RPMI8226 (cell line): ENCODE measurements at regions not wholly inside any gene's neighbourhood (a gene's known extent, or its start where the extent isn't known, plus 50 kb on each side); places are given as distances from the start of the nearest gene placed in this dataset.
"Not testable (repeated sequence)": the region's sequence is repeated elsewhere in the genome, so short reads cannot be mapped to it uniquely, and the experiment has no call there.

Source experiments
- DNase-seq: peaks from one replicate; pipeline ENCODE4 v3.0.0-alpha.2; 2015

DNA sequence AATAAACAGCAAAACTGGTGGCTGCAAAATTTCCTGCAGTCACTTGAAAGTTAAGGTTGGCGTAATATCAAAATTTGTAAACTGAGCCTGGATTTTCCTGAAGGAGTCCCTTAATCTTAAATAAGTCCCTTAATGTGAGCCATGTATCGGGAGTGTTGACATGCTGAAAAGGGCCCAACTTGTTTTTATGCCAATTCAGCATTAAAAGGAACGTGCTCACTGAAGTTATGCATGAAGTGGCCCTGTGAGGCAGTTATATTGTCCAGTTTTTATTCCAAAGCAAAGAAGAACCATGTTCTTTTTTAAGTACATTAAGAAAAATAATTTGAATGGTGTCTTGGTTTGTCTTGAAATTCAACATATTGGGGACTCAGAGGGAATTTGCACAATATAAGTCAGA lies 1766.9 kb downstream of the SLITRK1 start:
- DNase-seq, result no peak

DNA sequence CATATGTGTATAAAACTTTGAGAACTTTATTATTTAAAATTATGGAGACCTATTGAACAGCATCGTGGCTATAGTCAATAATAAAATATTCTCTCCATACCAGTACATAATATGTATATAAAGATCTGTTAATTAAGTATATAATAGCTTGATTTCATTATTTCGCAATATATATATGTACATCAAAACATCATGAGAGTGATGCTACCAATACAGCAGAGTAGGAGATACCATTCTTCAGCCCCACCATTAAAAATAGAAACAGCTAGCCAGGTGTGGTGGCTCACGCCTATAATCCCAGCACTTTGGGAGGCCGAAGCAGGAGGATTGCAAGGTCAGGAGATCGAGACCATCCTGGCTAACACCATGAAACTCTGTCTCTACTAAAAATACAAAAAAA lies 1755.3 kb upstream of the SPRY2 start:
- DNase-seq, result no peak

DNA sequence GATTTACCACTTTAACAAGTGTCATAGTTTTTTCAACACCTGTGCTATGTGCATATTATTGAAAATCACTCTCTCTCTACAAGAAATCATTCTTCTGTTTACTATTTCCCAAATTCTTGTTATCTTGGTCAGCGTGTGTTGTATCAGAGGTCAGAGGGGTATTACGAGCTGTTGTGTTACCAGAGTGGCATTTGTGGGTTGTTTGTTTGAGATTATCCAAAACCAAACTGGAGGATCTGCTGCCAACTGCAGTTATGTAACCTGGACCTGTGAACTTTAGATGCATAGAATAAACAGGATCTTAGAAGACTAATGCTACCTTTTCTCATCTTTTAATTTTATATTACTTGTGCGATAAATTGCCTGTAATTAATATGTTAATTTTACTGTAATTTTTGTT lies 1751.4 kb upstream of the SPRY2 start:
- DNase-seq, result no peak

DNA sequence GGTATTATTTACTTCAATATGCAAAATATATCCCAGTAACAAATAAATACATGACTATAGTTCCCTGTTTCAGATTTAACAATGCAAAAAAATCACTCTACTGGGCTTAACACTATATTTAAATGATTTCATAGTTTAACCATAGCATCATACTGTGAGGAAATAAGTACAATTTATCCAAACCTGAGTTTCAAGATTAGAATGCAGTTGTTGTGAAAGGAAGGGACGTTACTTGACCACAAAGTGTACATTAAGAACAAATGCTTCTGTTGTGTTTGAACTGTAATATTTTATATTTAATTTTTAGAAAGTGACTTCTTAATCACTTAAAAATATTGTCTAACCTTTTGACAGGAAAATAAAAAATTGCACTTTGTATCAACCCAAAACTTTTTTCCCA lies 1747.9 kb upstream of the SPRY2 start:
- no peak for DNase-seq

DNA sequence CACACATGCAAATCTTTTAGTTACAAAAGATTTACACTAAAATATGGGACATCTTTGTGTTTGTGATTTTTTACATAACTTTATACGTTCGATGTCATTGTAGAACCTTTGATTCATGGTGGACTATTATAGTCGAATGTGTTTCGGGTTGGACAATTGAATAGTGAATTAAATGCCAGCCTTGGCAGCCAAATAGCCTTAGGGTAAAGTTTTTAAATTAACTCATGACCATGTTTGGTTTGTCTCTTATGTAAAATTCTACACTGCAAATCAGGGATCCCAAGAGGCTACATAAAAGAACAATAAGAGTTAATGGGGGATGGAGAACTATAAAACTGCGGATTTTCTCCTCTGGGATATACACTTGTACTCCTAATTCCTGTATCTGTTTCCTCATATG lies 1735.6 kb upstream of the SPRY2 start:
- no peak for DNase-seq

DNA sequence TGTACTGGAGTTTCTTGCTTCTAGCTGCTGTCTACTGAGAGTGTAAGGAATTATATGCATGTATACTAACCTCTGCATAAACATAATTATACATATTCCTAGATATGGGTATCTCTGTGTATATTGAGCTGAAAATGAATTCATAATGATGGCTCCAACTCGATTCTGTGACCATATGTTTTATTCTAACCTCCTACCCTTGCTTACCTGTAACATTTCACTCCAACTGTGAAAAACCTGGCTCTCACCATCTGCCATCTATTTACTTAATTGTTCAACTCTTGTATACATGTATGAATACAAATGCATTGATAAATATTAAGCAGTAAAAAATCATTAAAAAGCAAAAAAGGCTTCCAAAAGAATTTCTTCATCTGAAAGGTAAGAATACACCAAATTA lies 1729.5 kb upstream of the SPRY2 start:
- no peak for DNase-seq

DNA sequence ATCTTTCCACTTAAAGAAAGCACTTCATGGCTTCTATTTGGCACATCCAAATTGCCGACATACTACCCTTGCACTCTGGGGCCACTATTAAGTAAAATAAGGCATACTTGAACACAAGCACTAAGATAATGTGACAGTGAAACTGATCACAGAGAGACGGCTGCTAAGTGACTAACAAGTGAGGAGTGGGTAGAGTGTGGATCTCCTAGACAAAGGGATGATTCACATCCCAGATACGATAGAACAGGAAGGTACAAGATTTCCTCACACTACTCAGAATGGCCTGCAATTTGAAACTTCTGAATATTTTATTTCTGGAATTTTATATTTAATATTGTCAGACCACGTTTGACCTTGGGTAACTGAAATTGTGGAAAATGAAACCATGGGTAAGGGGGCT lies 1721.8 kb upstream of the SPRY2 start:
- no peak for DNase-seq

DNA sequence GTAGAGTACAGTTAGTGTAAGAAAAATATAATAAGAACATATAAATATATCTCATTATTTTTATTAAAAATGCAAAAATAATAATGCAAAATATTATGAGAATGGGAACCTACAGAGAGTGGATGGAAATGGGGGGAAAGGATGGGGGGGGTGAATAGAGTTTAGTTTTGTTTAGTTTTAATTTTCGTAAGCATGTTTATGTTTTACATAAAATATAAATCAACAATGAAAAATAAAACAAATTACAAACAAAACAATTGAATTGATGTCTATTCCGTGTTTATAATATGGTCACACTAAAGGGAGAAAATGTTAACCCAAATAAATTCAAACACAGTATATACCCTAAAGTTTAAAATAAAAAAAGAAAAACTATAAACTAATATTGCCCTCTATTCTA lies 1717.4 kb upstream of the SPRY2 start:
- no peak for DNase-seq

DNA sequence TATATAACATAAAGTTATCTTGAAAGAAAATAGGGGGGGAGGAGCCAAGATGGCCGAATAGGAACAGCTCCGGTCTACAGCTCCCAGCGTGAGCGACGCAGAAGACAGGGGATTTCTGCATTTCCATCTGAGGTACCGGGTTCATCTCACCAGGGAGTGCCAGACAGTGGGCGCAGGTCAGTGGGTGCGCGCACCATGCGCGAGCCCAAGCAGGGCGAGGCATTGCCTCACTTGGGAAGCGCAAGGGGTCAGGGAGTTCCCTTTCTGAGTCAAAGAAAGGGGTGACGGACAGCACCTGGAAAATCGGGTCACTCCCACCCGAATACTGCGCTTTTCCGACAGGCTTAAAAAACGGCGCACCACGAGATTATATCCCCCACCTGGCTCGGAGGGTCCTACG lies 1704.4 kb upstream of the SPRY2 start:
- DNase-seq, result not testable (repeated sequence)

DNA sequence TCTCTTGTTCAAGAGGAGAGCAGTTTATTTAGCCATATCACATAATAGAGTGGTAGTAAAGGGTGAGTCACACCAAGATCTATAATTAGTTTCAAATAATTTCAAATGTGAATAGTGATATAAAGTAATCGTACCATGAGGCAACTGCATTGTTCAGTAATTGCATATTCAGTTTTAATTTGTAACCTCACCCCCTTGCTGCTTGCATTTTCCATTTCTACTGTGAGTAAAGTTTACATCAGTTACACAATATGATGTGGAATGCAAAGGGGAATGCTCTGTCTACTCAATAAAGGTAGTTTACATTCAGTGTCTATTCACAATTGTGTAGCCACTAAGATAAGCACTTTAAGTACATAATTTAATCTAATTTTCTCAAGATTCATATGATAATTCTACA lies 1695.7 kb upstream of the SPRY2 start:
- DNase-seq, result no peak

DNA sequence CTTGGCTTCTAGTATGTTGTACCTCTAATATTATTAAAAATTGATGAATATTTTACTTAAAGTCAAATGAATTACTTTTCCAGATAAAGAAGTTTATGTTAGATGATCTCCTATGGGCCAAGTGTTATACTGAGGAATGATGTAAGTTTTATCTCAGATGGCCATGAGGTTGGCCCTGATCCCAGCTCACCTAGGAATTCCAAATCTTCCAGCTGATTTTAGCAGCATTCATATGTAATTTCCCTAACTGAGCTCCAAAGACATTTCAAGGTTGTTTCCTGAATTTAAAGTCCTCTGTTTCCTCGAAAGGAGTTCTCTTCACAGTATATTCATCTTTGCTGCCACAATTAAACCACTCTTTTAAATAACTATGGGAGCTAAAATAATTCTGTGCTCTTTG lies 1670.4 kb upstream of the SPRY2 start:
- DNase-seq, result no peak

DNA sequence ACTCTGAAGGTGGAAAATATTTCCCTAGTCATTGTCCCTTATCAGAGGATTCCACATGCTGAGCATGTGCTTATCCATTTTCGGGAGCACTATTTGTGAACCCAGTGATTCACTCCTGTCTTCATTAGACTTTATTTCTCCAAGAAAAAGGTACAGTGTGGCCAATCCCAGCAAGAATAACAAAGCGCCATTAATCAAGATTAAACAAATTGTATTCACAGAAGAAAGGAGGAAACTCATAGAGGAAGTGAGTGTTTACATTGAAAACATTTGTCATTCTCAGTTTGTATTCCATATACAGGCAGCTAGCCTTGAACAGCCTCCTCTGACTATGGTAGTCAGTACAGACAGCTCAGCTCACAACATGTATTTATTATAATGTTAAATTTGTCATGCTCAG lies 1669.9 kb upstream of the SPRY2 start:
- DNase-seq, result no peak

DNA sequence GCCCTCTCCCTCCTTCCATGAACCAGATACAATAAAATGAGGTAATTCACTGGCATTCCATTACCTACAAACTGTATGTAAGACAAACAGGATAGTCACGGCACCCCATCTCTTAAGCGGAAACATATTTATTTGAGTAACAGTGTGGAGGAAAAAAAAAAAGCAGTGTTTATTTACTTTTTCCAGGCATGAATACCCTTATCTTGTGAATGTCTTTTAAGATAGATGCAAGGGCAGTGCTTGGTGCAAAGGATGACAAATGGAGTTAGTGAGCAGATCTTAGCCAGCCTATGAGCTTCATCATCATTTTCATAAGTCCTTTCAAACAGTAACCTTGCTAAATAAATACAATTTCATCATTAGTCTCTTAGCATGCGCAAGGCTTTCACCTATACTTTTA lies 1661.8 kb upstream of the SPRY2 start:
- no peak for DNase-seq

DNA sequence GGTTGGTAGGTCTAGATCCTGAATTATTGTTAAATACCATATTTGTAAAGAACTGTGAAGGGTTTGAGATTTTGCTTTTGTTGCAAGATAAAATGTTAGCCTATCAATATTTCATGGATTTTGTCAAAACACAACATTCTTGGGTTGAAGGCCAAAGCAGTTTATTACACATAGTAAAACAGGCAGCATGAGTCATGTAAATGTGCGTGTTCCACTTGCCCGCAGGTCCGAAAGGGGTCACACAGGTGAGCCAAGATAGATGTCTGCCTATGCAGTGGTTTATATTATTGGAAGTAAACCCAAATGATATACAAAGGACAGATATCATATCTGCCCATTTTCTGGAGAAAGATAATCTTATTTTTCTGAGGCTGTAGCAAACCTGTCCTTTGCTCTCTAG lies 1654.4 kb upstream of the SPRY2 start:
- DNase-seq, result no peak

DNA sequence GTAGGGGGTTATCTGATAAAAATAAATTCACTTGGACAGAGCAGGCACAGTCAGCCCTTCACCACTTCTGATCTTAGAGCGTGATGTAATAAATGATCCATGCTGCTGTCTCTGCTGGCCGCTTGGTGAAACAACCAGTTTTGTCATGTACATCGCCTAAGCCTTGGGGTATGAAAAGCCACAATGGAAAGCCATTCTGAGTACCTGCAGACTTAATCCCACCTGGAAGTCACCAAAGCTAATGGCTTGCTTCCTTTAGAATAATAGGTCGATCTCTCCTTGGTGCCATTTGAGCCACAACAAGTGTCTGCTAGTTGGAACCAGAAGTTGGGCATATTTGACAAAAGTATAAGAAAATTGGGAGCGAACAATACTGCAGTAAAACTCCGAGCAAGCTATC lies 1649.7 kb upstream of the SPRY2 start:
- DNase-seq, result no peak

DNA sequence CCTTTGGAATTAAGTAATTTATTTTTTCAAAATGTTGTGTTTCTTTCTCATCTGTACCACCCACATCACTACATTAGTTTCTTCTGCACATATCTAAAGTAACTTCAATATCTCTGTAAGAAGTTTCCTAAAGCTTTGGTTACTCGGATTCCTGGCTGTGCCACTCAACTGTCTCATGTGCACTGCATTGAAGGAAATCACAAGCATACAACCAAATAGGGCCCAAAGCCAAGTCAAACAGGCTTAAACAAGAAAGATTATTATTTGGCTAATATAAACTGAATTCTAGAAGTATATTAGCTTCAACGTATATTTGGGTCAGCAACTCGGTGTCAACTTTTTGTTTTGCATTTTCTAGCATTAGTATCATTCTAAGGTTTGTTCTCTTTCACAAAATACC lies 1647.6 kb upstream of the SPRY2 start:
- DNase-seq, result no peak

DNA sequence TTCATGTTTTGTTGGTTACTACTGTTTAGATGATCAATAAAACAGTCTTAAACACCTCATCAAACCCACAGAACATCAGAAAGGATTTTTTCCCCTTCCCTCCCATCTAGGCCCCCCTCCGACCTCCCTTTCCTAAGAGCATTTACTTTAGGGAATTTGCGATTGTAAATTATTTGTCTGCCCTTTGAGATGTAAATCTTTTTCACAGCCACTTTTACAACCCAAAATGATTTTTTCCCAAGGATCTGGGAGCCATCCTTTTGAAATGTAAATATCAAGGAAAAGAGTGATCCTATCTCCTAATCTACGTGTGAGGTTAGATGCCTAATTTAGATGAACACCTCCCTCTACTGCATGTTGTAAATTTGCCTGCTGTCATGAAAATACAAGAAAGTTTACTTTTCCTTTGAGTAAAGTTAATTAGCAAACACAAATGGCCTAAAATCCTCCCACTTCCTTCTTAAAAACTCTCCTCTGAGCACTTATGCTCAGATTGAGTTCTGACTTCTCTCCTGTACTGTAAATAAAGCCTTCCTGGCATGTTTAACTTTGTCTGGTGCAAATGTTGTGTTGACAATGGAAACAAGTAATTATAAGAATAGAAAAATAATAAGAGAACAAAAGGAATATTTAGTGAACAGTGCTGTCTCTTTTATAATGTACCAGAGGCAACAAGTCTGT lies 1646.9 kb upstream of the SPRY2 start:
- DNase-seq, result no peak

DNA sequence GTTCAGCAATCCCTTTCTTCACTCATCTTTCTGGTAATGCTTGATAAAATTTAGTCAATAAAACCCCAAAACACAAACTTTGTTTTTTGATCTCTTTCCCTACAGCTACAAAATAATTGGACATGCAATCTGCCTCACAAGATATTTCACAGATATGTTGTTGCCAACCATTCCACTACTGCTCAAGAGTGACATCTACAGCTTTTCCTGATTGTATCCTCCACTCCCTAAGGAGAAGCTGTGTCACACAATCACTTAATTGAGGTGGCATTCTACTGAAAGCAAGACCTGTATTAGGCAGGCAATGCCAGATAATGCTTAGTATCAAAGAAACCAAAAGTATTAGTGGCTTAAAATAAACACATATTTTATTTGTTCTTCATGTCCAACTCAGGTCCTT lies 1646.2 kb upstream of the SPRY2 start:
- no peak for DNase-seq

DNA sequence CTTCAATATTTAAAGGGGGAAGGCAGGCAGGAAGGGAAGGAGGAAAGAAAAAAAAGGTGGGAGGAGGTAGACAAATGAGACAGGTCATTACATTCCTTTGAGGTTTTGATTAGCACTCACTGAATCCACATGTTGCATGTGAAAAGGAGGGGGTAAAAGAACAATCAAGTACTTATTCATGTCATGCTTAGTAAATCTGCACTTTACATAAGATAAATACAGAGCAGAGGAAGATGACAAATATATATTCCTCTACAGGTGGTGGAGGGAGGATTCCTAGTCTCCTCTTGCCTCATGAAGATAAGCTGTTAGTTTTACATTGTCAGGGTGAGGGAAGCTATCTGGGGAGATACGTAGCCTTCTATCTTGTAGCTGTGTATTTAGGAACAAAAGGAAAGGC lies 1645.4 kb upstream of the SPRY2 start:
- no peak for DNase-seq

DNA sequence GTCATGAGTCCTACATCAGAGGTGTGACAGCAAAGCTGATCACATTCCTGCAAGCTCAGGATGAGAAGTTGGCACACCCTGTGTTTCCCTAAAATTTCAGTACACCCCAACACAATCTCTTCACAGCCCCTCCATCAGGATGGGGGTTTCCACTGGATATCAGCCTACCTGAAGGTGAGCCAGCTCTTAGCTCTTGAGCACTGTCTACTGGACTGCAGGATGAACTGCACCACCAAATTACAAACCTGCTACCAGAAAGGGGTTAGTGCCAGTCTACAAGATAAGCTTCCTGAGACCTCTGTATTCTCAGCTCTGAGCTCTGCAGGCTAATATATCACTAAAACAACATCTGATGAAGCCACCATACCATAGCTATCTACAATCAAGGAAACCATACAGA lies 1616.2 kb upstream of the SPRY2 start:
- DNase-seq, result no peak

DNA sequence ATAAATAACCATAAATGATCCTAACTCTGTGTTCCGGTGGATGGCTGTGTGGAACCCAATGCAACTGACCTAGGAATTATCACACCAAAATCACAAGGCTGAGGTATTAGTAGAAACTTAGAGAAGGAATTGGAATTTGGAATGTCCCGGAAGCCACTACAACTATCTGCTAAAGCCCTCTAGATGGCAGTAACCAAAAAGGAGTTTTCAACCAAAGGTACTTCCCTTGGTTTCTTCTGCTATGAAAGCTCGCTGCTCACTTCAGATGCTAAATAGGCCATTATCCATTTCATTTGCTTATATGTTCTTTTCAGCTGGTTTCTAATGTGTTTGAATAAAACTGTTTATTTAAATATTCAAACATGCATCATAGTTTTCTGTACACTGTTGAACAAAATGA lies 1589.1 kb upstream of the SPRY2 start:
- peak; percentile 2 for DNase-seq

DNA sequence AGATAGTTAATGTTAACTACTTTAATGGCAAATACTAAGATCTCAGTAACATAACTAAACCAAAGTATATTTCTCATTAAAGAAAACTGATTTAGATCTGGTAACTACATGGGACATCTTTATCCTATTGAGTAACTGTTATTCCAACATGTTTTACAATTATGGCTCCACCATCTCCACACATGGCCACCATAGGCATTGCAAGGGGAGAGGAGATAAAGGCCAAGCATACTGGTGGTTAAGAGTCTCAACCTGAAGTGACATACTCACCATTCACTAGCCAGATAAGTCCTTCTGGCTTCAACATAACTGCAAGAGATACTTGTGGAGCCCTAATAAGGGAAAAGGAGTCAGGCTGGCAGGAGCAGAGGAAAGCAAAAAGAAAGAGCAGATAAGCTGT lies 1586.4 kb upstream of the SPRY2 start:
- no peak for DNase-seq

DNA sequence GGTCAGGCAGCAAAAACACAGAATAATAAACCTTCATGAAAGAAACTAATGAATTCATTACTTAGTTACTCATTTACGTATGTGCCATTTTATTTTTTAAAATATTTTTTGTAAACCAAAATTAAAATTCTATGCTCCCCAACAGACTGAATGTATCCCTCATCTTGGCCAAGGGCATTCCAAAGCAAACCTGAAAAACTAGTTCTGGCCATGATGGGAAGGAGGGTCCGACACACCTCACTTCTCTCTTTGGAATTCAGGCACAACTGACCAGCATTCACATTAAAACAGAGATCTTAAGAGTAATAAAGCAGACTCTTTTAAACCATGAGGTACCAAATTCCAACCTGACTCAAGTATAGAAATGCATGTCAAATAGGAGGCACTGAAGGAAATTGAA lies 1576.9 kb upstream of the SPRY2 start:
- DNase-seq, result no peak

DNA sequence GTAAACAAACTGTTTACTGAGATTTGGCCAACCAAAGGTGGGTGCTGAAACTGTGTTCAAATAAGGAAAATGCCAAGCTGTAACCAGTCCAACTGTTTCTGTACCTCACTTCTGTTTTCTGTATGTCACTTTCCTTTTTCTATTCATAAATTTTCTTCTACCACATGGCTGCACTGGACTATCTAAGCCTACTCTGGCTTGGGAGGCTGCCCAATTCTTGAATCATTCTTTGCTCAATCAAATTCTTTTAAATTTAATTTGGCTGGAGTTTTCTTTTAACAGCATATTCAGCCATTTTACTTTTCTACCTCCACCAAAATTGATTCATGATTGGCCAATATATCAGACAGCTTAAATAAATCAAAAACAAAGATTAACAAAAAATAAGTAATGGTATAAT lies 1575.5 kb upstream of the SPRY2 start:
- DNase-seq, result no peak

DNA sequence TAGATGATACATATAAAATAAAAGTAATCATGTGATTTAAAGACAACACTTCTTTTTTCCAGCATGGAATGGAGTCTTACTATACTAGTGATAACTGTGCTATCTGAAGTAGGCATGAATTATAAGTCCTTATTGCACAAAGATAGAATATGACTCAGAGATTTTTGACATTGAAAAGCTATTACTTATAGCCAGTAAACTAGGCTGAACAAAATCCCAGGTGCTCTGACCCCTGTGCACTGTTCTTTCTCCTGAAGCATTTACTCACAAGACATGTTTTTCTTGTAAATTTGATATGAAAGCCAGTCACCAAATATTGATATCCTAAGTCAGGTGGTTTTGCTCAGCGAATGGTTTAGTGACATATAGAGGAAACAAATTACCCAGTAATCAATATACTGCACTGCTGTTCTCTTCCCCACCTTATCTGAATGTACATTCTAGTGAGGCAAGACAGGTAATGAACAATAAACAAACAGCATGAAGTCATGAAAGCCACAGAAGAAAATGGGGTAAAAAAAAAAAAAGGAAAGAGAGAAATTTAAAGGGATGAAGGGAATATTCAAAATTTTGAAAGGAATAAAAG lies 1567.0 kb upstream of the SPRY2 start:
- DNase-seq, result no peak

DNA sequence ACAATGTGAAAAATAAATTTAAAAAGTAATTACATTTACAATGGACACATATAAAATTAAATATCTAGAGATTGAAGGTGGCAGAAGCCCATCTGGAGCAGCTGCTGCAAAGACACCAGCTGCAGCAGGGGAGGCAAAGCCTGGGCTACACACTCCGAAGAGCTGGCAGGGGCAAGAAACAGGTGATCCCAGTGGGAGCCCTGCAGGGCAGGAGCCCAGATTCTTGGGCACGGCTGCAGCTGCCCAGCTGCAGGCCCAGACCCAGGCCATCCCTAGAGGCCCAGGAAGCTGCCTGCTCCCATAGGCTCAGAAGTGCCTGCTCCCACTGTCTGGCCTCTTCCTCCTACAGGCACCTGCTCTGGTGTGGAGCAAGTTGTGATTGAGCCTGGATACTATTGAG lies 1547.9 kb upstream of the SPRY2 start:
- no peak for DNase-seq
